Chondrocyte (in vitro differentiated cells): ENCODE measurements at regions not wholly inside any gene's neighbourhood (a gene's known extent, or its start where the extent isn't known, plus 50 kb on each side); places are given as distances from the start of the nearest gene placed in this dataset.

Experiments used
- DNase-seq: peaks from one replicate; pipeline ENCODE4 v3.0.0; 2021; ENCODE audit warnings: mixed read lengths, low spot score
- H3K27ac Mint-ChIP-seq: one replicate; pipeline ENCODE4 v1.8.0; 2021; ENCODE audit warnings: mild to moderate bottlenecking, moderate library complexity, mixed read lengths; ENCODE audit not compliant: unreplicated experiment
- H3K27me3 Mint-ChIP-seq: 2 replicates; pipeline ENCODE4 v1.8.0; 2021; ENCODE audit warnings: low read depth, mixed read lengths
- H3K36me3 Mint-ChIP-seq: 2 replicates; pipeline ENCODE4 v1.8.0; 2021; ENCODE audit warnings: low read depth, mixed read lengths
- H3K4me1 Mint-ChIP-seq: 2 replicates; pipeline ENCODE4 v1.8.0; 2021; ENCODE audit warnings: low read depth, mild to moderate bottlenecking, mixed read lengths
- H3K4me3 Mint-ChIP-seq: one replicate; pipeline ENCODE4 v1.8.0; 2021; ENCODE audit warnings: mild to moderate bottlenecking, moderate library complexity, mixed read lengths; ENCODE audit not compliant: unreplicated experiment
- H3K9me3 Mint-ChIP-seq: 2 replicates; pipeline ENCODE4 v1.8.0; 2021; ENCODE audit warnings: low read depth, mixed read lengths
- TF ChIP-seq, protein P1 (sequence below): fragments of 200-600 bp; sonication (generic); IDR thresholded peaks from 2 replicates; pipeline ENCODE4 v1.5.0; 2021; ENCODE audit warnings: antibody characterized with exemption, mild to moderate bottlenecking, moderate library complexity

DNA sequence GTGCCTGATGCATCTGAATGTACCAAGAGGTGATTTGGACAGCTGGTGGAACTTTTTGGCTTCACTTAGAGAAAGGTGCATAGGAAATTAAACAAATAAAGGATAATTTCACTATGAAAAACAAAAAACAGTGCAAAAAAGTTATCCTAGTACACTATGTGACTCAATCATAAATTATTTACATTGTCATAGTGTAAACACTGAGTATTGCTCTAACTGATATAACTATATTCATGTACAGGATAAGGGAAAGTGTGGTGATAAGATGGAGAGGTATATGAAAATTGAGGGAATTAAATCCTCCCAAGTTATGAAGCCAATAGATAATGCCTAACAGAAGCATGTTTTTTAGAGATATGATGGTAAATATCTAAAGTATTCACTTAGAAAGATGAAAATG, 50.2 kb upstream of the CPNE4 start:
- Mint-ChIP-seq H3K36me3 (no peaks in the 10 kb centered on the region), H3K27me3 (peaks cover 4% of the 10 kb centered on the region), H3K4me1 (no peaks in the 10 kb centered on the region), H3K27ac (no peak overlapping the region), H3K4me3 (no peak overlapping the region), H3K9me3 (no peaks in the 10 kb centered on the region)
- DNase-seq = no peak
- TF ChIP-seq, protein P1, sequence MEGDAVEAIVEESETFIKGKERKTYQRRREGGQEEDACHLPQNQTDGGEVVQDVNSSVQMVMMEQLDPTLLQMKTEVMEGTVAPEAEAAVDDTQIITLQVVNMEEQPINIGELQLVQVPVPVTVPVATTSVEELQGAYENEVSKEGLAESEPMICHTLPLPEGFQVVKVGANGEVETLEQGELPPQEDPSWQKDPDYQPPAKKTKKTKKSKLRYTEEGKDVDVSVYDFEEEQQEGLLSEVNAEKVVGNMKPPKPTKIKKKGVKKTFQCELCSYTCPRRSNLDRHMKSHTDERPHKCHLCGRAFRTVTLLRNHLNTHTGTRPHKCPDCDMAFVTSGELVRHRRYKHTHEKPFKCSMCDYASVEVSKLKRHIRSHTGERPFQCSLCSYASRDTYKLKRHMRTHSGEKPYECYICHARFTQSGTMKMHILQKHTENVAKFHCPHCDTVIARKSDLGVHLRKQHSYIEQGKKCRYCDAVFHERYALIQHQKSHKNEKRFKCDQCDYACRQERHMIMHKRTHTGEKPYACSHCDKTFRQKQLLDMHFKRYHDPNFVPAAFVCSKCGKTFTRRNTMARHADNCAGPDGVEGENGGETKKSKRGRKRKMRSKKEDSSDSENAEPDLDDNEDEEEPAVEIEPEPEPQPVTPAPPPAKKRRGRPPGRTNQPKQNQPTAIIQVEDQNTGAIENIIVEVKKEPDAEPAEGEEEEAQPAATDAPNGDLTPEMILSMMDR = no peak

DNA sequence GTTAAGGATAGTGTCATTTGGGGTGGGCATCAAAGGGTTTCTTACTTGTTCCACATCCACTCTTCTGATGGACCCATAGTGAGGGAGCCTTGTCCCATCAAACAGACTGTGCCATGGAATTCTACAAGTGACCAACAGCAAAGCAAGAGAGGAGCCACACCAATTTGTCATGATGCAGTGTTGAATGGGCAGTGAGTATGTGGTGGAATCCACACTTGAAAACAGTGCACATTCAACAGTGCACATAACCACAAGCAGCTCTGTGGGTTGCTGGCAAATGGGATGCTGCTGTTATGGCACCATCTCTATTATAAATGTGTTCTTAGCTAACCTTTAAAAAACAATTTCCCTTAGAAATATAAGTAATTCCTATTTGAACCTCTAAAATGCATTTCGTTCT, 52.5 kb upstream of the CPNE4 start:
- no peak overlapping the region for H3K4me3 Mint-ChIP-seq
- peaks cover 9% of the 10 kb centered on the region for H3K27me3 Mint-ChIP-seq
- TF ChIP-seq, protein P1 = no peak
- no peak for DNase-seq
- no peaks in the 10 kb centered on the region for H3K36me3 Mint-ChIP-seq
- no peaks in the 10 kb centered on the region for H3K9me3 Mint-ChIP-seq
- H3K4me1 Mint-ChIP-seq = no peaks in the 10 kb centered on the region
- no peak overlapping the region for H3K27ac Mint-ChIP-seq

GRCh38 chr3:132088291-132088690, 53.5 kb upstream of the CPNE4 start:
- H3K36me3 Mint-ChIP-seq = no peaks in the 10 kb centered on the region
- TF ChIP-seq, protein P1 = no peak
- H3K27me3 Mint-ChIP-seq = peaks cover 9% of the 10 kb centered on the region
- H3K9me3 Mint-ChIP-seq = no peaks in the 10 kb centered on the region
- no peak overlapping the region for H3K4me3 Mint-ChIP-seq
- H3K27ac Mint-ChIP-seq = no peak overlapping the region
- no peaks in the 10 kb centered on the region for H3K4me1 Mint-ChIP-seq
- no peak for DNase-seq

GRCh38 chr3:132090921-132091320, 56.1 kb upstream of the CPNE4 start:
- Mint-ChIP-seq H3K36me3 (no peaks in the 10 kb centered on the region), H3K4me1 (no peaks in the 10 kb centered on the region), H3K9me3 (no peaks in the 10 kb centered on the region), H3K27me3 (peaks cover 7% of the 10 kb centered on the region), H3K27ac (no peak overlapping the region), H3K4me3 (no peak overlapping the region)
- TF ChIP-seq, protein P1 = no peak
- DNase-seq = no peak

DNA sequence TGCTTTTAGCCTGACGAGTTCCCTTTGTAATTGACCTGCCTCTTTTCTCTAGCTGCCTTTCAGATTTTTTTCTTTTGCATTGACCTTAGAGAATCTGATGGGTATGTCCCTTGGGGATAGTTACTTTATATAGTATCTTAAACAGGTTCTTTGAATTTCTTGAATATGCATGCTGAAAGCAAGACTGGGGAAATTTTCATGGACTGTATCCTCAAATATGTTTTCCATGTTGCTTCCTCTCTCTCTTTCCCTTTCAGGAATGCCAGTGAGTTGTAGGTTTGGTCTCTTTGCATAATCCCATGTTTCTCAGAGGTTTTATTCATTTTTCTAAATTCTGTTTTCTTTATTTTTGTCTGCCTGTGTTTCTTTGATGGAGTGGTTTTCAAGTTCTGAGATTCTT, 81.8 kb upstream of the CPNE4 start:
- Mint-ChIP-seq H3K27me3 (peaks cover 27% of the 10 kb centered on the region), H3K4me1 (no peaks in the 10 kb centered on the region)

More for the DNA sequence above, 81.8 kb upstream of the CPNE4 start:
- TF ChIP-seq, protein P1 = no peak
- H3K36me3 Mint-ChIP-seq = no peaks in the 10 kb centered on the region
- no peak for DNase-seq
- peaks cover 22% of the 10 kb centered on the region for H3K9me3 Mint-ChIP-seq
- H3K27ac Mint-ChIP-seq = no peak overlapping the region
- no peak overlapping the region for H3K4me3 Mint-ChIP-seq
